GM21381 (cell line): ENCODE measurements at regions not wholly inside any gene's neighbourhood (a gene's known extent, or its start where the extent isn't known, plus 50 kb on each side); places are given as distances from the start of the nearest gene placed in this dataset.
"Not testable (repeated sequence)": the region's sequence is repeated elsewhere in the genome, so short reads cannot be mapped to it uniquely, and the experiment has no call there.

Experiments used
- ATAC-seq: cut with Tn5 transposase; IDR thresholded peaks from one replicate; pipeline ENCODE4 v1.9.1; 2021; ENCODE audit warnings: mild to moderate bottlenecking, moderate library complexity; ENCODE audit not compliant: unreplicated experiment

DNA sequence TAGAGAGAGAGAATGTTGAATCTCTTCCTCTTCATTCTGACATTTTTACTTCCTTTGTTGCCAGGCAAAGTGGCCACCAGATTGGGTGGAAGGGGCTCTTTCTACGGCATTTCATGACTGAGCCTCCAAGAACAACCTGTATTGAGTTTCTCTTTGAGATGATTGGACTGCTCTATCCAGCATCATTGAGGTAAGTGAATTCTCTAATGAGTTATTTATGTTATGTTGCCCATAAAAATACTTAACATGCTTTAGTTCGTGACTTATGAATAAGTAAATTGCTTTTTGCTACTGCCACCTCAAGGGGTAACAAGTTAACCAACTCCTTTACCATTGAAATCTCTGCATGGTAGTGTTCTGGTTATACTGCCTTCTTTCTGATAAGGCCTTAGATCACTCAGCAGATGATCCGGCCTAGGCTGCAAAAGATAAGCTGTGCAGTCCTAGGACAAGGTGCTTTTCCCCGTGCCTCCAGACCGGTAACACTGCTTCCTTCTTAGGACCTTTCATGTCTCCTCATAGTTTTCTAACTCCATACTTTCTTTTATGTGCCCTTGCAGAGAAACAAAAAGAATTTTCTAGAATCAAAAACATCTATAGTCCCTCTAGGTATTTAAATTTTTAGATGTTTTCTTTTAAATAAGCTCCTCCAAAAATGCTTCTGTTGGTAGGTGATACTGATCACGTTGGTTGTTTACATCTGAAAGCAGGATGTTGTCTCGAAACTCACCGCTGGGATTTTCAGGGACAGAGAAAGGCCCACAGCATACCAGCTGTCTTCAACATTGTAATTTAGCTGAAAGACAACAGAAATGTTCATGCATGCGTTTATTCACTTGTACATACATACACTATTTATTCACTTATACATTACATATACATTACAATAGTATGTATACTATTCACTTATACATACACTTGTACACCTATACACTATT is 157.1 kb upstream of the RBPJ start:
- ATAC-seq: no peak

DNA sequence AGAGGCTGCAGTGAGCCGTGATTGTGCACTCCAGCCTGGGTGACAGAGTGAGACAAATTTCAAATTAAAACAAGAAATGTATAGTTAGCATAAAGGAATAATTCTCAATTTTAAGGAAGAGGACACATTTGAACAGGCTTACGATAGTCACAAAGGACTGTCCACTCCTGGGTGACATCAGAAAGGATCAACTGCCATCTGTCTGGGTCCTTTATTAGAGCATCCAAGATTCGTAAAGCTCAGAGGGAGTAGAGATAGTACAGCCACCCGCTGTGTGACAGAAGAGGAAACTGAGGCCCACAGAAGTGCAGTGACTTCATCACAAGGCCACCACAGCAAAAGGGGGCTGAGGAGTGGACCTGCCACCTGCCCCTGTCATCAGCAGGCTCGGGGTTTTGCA is 149.3 kb upstream of the RBPJ start:
- no peak for ATAC-seq

DNA sequence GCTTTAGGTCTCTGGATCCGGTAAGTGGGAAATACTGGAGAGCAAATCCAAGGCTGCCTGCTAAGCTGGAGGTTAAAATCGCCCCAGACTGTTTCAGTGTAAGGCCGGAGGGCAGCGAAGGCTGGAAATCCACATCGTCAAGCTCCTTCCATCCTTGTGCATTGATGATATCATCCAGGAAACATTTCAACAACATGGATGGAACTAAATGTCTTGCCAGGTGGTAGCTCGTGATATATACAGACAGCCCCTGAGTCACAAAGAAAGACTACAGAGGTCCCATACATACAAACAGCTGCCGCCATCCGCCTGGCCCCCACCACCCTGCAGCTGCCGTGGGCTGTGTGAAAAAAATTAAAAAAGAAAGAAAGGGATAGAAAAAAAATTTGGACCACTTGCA is 148.9 kb upstream of the RBPJ start:
- no peak for ATAC-seq

DNA sequence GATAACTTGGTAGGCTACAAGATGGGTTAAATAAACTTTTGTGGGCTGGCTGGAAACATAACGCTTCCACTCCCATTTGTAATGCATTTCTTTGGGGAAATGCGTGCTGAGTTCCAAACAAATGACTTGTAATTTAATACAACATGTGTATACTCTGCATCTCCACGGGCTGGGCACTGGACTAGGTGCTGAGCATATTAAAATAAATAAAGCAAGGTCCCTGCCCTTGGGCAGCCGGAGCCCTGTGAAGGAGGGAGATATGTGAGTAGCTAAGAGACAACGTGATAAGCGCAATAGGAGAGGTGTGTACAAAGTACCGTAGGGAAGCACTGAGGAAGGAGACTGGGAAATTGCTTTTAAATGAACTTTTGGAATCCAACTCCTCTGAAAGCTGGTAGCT is 147.2 kb upstream of the RBPJ start:
- no peak for ATAC-seq

DNA sequence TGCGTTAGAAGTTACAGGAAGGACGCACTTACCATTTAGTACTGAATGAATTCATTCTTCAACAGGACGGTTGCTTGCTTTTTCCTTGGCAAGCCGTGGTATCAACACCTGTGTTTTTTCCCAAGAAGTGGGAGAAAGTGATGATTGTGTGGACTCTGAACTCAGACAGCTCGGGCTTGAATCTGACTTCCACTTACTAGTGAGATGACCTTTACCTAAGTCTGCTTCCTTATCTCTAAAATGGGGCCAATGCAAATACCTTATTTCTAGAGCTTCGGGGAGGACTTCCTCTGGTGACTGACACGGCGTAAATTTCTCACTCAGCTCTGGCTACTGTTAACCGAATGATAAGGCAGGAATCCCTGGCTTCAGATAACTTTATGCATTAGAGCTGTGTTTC is 146.8 kb upstream of the RBPJ start:
- ATAC-seq: no peak

DNA sequence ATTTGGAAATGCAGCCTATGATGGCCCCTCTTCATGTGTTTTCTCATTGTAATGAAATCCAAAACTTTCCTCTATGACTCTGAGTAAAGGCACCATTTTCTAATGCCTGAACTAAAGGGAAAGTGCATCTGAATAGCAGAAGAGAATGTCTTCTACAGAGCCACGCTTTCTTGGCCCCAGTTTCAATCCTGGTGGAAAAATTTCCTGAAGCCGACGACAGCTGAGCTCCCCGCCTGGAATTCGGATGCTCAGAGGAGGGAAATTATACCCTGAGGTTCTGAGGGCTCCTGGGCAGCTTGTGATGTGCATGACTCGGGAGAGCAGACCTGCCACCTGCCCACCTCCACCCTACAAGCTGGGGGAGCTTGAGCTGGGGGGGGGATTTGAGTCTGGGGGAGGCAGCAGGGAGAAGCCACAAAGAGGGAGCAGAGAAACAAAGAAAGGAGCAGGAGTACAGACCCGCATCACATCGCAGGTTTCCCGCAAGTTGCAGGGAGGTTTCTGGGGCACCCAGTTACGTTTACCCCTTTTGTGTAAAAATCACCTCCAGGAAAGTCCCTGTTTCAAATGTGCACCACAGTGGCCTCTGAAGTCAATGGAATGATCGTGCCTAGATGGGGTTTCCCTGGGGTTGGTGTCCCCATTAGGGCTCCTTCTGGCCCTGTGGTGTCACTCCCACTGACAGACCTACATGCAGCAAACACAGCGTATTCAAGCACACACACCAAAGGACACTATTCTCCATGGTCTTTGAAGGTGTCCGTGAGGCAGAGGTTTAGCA is 145.6 kb upstream of the RBPJ start:
- peak; percentile 44 for ATAC-seq

DNA sequence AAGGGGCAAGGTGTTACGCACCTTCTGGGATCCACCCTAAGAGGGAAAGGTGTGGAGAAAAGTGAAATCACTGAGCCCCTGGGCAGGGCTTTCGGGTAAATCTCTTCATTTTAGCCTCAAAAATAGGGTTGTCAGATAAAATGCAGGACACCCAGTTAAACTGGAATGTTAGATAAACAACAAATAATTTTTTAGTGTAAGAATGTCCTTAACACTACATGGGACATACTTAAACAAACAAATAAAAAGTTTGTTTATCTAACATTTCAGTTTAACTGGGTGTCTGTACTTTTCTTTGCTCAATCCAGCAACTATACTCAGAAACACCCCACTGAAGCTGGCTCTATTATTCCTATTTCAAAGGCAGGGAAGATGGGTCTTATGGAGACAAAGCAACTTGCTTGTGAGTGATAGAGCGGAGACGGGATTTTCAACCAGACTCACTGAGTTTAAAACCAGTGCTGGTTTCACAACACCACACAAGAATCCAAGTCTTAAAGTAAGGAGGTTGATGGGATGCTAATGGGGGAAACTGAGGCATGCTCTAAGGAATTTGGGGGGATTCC is 144.8 kb upstream of the RBPJ start:
- ATAC-seq: no peak

DNA sequence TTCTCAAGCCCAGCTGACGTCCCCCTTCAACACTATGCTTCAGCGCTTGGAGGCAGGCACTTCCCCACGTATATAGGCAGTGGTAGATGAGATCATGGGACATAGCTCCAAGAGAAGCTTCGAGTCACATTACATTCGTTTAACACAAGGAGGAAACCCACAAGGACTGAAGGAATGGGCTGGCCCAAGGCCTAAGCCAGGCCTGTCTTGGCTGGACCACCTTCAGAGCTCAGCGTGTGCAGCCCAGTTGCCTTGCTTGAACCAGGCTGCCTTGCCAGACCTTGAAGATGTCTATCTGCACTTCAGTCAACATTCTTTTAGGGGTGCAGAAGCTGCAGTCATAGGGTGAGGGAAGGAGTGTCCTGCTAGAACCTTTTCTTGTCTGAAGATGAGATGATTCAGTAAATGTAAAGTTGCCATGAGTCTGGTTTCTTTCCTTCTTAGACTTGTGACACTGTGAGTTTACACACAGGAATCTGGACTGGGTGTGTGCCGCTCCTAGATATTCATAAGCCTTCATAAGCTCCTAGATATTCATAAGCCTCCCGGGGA is 144.1 kb upstream of the RBPJ start:
- ATAC-seq: no peak

DNA sequence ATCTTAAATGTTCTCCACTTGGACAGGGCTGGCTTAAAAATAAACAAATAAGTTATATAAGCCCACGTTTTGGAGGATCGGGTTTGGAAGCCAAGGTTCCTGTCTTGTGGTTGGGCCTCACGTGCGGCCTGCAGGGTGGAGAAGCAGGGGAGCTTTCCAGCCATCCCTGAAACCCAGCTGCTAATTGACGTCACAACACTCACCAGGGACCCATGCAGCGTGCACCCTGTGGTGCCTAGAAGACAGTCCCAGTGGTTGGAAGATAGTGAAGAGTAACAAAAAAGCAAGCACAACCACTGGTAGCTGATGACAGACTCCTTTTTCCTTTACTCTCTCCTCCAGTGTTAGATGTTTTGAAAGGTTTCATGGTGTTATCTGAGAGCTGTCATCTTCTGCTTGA is 142.0 kb upstream of the RBPJ start:
- ATAC-seq: no peak

DNA sequence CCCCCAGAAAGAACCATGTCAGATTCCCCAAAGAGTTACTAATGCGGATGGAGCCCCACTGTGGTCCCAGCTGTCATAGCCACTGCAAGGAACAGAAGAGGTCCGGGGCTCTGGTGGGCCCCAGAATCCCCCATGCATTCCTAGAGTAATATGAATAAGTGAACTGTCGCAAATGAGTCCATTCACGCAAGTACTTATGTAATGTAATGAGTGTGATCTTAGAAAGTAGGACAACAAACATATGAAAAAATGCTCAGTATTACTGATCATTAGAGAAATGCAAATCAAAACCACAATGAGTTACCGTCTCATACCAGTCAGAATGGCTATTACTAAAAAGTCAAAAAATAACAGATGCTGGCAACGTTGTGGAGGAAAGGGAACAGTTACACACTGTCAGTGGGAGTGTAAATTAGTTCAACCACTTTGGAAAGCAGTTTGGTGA is 141.5 kb upstream of the RBPJ start:
- peak; percentile 65 for ATAC-seq

DNA sequence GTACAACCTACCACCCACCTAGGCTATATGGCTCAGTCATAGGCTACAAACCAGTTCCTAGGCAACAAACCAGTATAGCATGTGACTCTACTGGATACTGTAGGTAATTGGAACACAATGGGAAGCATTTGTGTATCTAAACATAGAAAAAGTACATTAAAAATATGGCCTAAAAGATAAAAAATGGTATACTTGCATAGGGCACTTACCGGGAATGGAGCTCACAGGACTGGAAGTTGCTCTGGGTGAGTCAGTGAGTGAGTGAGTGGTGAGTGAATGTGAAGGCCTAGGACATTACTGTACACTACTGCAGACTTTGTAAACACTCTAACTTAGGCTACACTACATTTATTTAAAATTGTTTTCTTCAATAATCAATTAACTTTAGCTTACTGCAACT is 139.2 kb upstream of the RBPJ start:
- ATAC-seq: no peak

DNA sequence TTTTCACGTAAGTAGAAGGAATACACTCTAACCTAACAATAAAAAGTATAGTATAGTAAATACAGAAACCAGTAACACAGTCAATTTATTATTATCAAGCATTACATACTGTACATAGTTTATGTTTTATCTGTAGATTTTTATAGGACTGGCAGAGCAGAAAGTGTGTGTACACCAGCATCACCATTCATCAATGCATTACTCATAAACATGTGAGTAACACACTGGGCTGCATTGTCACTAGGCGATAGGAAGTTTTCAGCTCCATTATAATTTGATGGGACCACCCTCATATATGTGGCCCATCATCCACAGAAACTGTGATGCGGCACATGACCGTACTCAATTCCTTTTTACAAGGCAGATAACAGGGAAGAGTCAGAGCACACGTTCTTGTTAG is 137.8 kb upstream of the RBPJ start:
- no peak for ATAC-seq

DNA sequence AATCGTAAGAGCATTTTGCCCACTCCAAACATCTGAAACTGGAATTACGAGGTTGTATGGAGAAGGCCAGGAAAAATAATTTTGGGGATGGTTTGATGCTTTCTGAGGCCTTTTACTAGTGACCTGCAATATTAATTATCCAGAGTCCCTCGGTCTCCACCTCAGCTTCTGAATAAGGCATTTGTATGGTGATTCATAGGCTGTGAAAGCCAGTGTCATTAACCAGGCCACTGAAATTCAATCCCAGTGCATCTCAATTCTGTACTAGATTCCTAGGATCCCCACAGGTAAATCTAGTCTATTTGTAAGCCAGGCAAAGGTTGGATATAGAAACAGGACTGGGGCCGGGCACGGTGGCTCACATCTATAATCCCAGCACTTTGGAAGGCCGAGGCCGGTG is 135.4 kb upstream of the RBPJ start:
- ATAC-seq: no peak

DNA sequence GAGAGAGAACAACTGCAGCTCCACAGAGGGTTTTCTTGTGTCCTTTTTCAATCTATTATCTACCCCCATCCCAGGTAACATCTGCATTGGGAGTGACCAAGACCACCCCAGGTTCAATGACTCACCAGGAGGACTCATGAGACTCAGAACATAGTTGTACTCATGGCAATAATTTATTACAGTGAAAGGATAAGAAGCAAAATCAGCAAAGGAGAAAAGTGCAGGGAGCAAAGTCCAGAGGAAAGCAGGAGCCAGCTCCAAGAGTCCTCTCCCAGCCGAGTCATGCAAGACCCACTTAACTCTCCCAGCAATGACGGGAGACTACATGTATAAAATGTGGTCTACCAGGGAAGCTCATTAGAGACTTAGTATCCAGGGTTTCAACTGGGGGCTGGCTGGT is 129.5 kb upstream of the RBPJ start:
- no peak for ATAC-seq

DNA sequence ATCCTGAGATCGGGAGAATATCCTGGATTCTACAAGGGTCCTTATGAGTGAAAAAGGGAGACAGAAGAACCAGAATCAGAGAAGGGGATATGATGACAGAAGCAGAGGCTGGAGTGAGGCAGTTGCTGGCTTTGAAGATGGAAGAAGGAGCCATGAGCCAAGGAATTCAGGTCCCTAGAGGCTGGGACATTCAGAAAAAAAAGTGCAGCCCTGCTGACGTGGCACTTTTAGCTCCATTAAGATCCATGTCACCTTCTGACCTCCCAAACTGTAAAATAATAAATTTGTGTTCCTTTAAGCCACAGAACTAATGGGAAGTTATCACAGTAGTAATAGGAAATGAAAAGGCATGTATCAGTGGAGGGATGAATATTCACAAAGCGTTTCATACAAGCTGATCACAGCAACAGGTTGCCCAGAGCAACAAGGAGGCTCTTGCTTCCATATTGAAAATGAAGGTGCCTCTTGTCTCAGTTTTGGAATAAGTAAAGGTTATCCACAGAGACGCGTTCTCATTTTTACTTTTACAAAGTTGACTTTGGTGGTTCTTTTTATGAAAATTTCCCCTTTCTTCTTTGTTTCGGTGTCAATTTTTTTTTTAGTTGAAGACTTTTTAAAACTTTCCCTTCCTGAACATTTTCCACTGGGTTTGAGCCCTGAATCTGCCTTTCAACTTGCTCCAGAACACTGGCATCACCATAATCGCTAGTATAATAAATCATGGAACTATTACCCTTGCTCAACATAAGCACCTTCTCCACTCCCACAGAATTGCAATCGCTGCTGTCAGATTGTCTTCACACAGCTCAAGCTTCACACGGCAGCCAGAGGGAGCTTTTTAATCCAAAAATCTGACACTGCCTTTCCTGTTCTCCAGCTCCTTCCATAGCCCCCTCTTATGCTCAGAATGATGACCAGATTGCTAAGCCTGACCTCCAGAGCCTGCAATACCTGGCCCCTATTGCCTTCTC is 127.6 kb upstream of the RBPJ start:
- ATAC-seq: no peak

DNA sequence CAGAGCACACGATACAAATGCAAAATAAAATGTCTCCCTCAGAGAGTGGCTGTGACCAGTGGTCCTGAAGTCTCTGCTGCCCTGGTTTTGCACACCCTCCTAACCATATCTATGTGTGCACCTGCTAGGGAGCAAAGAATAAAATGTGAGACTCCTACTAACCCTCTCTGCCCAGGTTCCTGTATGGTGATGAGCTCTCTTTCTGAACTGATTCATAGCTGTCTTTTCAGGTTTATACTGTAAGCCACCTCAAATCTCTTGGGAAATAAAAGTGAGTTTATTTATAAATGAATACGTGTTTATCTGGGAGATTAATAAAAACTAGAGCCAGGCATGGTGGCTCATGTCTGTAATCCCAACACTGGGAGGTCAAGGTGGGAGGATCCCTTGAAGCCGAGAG is 126.0 kb upstream of the RBPJ start:
- ATAC-seq: no peak

DNA sequence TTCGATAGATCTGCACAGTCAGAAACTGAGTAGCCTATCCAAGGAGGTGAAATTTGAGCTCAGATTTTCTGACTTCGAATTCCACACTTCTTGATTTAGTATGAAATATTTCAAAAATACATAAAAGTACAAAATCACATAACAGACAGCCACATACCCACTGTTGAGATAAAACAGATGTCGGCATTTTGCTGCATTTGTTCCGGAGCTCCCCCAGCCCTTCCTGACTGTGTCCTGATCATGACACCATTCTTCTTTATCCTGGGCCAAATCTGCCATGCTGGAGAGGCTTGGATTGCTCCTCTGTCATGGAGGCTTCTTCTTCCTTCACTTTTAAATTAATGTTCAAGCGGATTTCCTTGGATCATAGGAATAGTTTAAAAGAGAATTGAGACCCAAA is 124.2 kb upstream of the RBPJ start:
- ATAC-seq: no peak

DNA sequence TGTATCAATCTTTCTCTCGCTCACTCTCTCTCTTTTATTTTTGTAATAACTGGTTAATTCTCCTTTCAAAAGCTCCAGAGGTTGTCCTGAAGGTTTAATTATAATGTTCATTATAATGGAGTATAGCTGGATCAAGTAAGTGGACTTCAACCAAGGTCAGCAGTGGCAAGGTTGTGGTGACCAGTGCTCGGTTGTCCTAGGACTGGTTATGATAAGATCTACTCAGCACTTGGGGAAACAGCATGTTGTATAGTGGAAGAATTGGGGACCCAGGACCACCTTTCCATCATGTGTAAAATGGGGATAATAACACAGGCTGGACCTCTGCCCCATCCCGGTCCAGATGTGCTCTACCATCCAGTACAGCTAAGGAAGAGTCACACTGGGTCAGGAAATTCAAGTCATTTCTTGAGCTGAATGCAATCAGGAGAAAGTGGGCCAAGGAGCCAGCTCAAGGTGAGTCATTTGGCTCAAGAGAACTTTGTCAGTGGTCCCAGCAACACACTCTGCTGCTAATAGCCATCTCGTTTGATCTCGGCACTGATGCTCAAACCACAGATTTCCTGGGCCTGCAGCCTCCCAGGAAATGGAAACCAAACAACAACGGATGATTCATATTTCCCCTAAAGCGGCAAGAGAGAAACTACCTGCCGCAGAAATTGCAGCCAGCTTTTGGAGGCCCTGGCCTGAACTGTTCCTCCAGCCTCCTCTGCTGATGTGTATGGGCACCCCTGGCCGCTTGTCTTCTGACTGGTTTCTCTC is 123.6 kb upstream of the RBPJ start:
- peak; percentile 83 for ATAC-seq

DNA sequence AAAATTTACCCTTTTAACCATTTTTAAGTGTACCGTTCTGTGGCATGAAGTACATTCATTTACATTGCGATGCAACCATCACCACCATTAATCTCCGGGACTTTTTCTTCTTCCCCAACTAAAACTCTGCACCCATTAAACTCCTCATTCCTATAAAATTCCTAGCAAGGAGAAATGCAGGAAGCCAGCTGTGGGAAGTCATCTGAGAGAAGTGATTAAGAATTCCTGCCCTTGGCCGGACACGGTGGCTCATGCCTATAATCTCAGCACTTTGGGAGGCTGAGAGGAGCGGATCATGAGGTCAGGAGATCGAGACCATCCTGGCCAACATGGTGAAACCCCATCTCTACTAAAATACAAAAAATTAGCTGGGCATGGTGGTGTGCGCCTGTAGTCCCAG is 121.9 kb upstream of the RBPJ start:
- ATAC-seq: not testable (repeated sequence)

DNA sequence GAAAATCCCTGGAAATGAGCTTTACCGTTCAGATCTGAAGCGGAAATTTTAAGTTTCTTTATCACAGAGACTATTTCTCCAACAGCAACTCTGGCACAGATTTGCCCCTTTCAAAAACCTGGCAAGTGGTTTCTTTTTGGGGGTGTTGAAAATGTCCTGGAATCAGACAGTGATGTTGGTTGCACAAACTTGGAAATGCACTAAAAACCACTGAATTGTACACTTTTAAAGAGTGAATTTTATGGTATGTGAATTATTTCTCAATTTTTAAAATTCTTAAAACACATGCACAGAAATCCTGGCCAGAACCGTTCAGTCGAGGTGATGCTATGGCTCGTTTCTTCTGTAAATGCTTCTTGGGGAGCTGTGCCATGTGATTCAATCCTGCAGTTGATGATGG is 121.2 kb upstream of the RBPJ start:
- ATAC-seq: no peak
